Mucosa of stomach (tissue), 1 donor: ENCODE measurements at regions not wholly inside any gene's neighbourhood (a gene's known extent, or its start where the extent isn't known, plus 50 kb on each side); places are given as distances from the start of the nearest gene placed in this dataset.

Experiments used
- H3K27me3 ChIP-seq: one replicate; pipeline ENCODE4 v1.7.0; 2013; ENCODE audit warnings: mild to moderate bottlenecking, low read length; ENCODE audit not compliant: control insufficient read depth, insufficient read depth
- H3K36me3 ChIP-seq: one replicate; pipeline ENCODE4 v1.7.0; 2013; ENCODE audit warnings: low read length; ENCODE audit not compliant: control insufficient read depth, insufficient read depth
- H3K4me1 ChIP-seq: one replicate; pipeline ENCODE4 v1.7.0; 2013; ENCODE audit warnings: mild to moderate bottlenecking, low read length; ENCODE audit not compliant: control insufficient read depth, insufficient read depth
- H3K4me3 ChIP-seq: one replicate; pipeline ENCODE4 v1.7.0; 2013; ENCODE audit warnings: low read length
- H3K9ac ChIP-seq: one replicate; pipeline ENCODE4 v1.7.0; 2013; ENCODE audit warnings: mild to moderate bottlenecking, low read length, moderate library complexity
- H3K9me3 ChIP-seq: one replicate; pipeline ENCODE4 v1.7.0; 2013; ENCODE audit warnings: mild to moderate bottlenecking, low read length, moderate library complexity; ENCODE audit not compliant: control insufficient read depth
- donor health status: Pancreatic carcinoma.

- H3K27me3 ChIP-seq: no peaks in the 10 kb centered on the region
Measured at GRCh38 chr2:101540518-101540917, 65.6 kb upstream of the RFX8 start.

GRCh38 chr2:101538076-101538475 lies 63.2 kb upstream of the RFX8 start:
- H3K9me3 ChIP-seq: no peaks in the 10 kb centered on the region

More at GRCh38 chr2:101540518-101540917, 65.6 kb upstream of the RFX8 start:
- Histone ChIP-seq H3K9me3 (no peaks in the 10 kb centered on the region), H3K4me3 (no peak overlapping the region), H3K4me1 (no peaks in the 10 kb centered on the region), H3K36me3 (no peaks in the 10 kb centered on the region), H3K9ac (no peak overlapping the region)

GRCh38 chr2:101534149-101534611 lies 59.3 kb upstream of the RFX8 start:
- Histone ChIP-seq H3K27me3 (no peaks in the 10 kb centered on the region), H3K4me1 (peaks cover 6% of the 10 kb centered on the region), H3K9ac (no peak overlapping the region), H3K4me3 (no peak overlapping the region), H3K9me3 (no peaks in the 10 kb centered on the region), H3K36me3 (no peaks in the 10 kb centered on the region)

More at GRCh38 chr2:101538076-101538475, 63.2 kb upstream of the RFX8 start:
- Histone ChIP-seq H3K36me3 (no peaks in the 10 kb centered on the region), H3K9ac (no peak overlapping the region), H3K27me3 (no peaks in the 10 kb centered on the region), H3K4me1 (peaks cover 6% of the 10 kb centered on the region), H3K4me3 (no peak overlapping the region)

- Histone ChIP-seq H3K27me3 (no peaks in the 10 kb centered on the region), H3K9ac (no peak overlapping the region), H3K9me3 (no peaks in the 10 kb centered on the region), H3K4me3 (no peak overlapping the region), H3K36me3 (no peaks in the 10 kb centered on the region), H3K4me1 (peaks cover 6% of the 10 kb centered on the region)
Measured at GRCh38 chr2:101533561-101534148, 58.7 kb upstream of the RFX8 start.

GRCh38 chr2:101528501-101528900 lies 53.6 kb upstream of the RFX8 start:
- Histone ChIP-seq H3K9me3 (no peaks in the 10 kb centered on the region), H3K36me3 (no peaks in the 10 kb centered on the region), H3K4me3 (no peak overlapping the region), H3K4me1 (no peaks in the 10 kb centered on the region), H3K9ac (no peak overlapping the region), H3K27me3 (no peaks in the 10 kb centered on the region)

- no peak overlapping the region for H3K9ac ChIP-seq
- H3K4me1 ChIP-seq: no peaks in the 10 kb centered on the region
- H3K9me3 ChIP-seq: no peaks in the 10 kb centered on the region
- H3K27me3 ChIP-seq: no peaks in the 10 kb centered on the region
- H3K4me3 ChIP-seq: no peak overlapping the region
- H3K36me3 ChIP-seq: no peaks in the 10 kb centered on the region
Measured at GRCh38 chr2:101524806-101525430, 50.0 kb upstream of the RFX8 start.
